ENCODE measurements at regions not wholly inside any gene's neighbourhood (a gene's known extent, or its start where the extent isn't known, plus 50 kb on each side); places are given as distances from the start of the nearest gene placed in this dataset.

GRCh38 chr2:155357172-155357571, 658.7 kb downstream of the KCNJ3 start:
- TF ChIP-seq EZH2 (IDR thresholded peaks at IDR 0.05; ENCODE audit: insufficient read depth, low read length) (no peak), CTCF (IDR thresholded peaks at IDR 0.05; ENCODE audit: insufficient read depth, low read depth, low read length) (no peak)

Data from astrocyte (in vitro differentiated cells and primary cell).